MCF 10A (cell line): ENCODE measurements at regions not wholly inside any gene's neighbourhood (a gene's known extent, or its start where the extent isn't known, plus 50 kb on each side); places are given as distances from the start of the nearest gene placed in this dataset.

ENCODE experiments used
- BruUV-seq: library from RNA; stranded (reverse); fragments of 400-500 nt; replicated peaks from 2 replicates; lab custom pipeline; 2021; lab: Mats Ljungman, UMichigan
- CTCF ChIA-PET: fragments of 300-600 bp; sonication (Branson Sonifier 250); formaldehyde crosslinking; extraction: SDS; loops from one replicate; lab custom pipeline; 2021; ENCODE audit warnings: antibody characterized with exemption, inconsistent platforms; lab: Yijun Ruan, JAX
- POLR2A ChIA-PET: fragments of 300-600, 350-650 bp; sonication (Branson Sonifier 250); formaldehyde crosslinking; extraction: SDS; loops from one replicate; lab custom pipeline; 2020; ENCODE audit warnings: antibody characterized with exemption, inconsistent platforms; lab: Yijun Ruan, JAX
- DNase-seq: peaks from one replicate; pipeline ENCODE4 v3.0.0-alpha.2; 2018; ENCODE audit not compliant: unreplicated experiment
- H3K27ac Mint-ChIP-seq: one replicate; pipeline ENCODE4 v1.8.0; 2022; ENCODE audit warnings: mild to moderate bottlenecking, low read depth, mixed read lengths; ENCODE audit not compliant: unreplicated experiment
- H3K27me3 Mint-ChIP-seq: one replicate; pipeline ENCODE4 v1.8.0; 2022; ENCODE audit warnings: mixed read lengths; ENCODE audit not compliant: insufficient read depth, unreplicated experiment
- H3K36me3 Mint-ChIP-seq: one replicate; pipeline ENCODE4 v1.8.0; 2022; ENCODE audit warnings: mild to moderate bottlenecking, moderate library complexity, mixed read lengths; ENCODE audit not compliant: insufficient read depth, unreplicated experiment
- H3K4me1 Mint-ChIP-seq: one replicate; pipeline ENCODE4 v1.8.0; 2022; ENCODE audit warnings: mixed read lengths; ENCODE audit not compliant: insufficient read depth, unreplicated experiment
- H3K4me3 Mint-ChIP-seq: one replicate; pipeline ENCODE4 v1.8.0; 2022; ENCODE audit warnings: mild to moderate bottlenecking, moderate library complexity, mixed read lengths; ENCODE audit not compliant: unreplicated experiment
- H3K9me3 Mint-ChIP-seq: one replicate; pipeline ENCODE4 v1.8.0; 2022; ENCODE audit warnings: mixed read lengths; ENCODE audit not compliant: unreplicated experiment
- CTCF ChIP-seq: fragments of 200-600 bp; IDR thresholded peaks from one replicate; pipeline ENCODE4 v1.8.0; 2022; ENCODE audit warnings: antibody characterized with exemption, mild to moderate bottlenecking; ENCODE audit not compliant: unreplicated experiment
- intact Hi-C: fragments of 100-400 bp; cut with micrococcal nuclease; formaldehyde crosslinking; loops from 2 replicates; pipeline ENCODE4 v1.14.1; 2022

- H3K36me3 Mint-ChIP-seq: no peaks in the 10 kb centered on the region
- TF ChIP-seq CTCF: no peak
- no peak overlapping the region for H3K27ac Mint-ChIP-seq
- ChIA-PET POLR2A (no interaction called here), CTCF (interaction anchor here (0.6 to 0.7 kb wide), 2 partner anchors 14 to 98 kb away, joined by 3 to 5 read pairs; no protein-coding TSS in a partner anchor)
- H3K4me1 Mint-ChIP-seq: no peaks in the 10 kb centered on the region
- H3K27me3 Mint-ChIP-seq: no peaks in the 10 kb centered on the region
- intact Hi-C loops: no loop called here
- H3K4me3 Mint-ChIP-seq: no peak overlapping the region
- H3K9me3 Mint-ChIP-seq: no peaks in the 10 kb centered on the region
- no peak for DNase-seq
- no TSS peak for BruUV-seq
Observed at GRCh38 chr10:110378533-110379108, 73.9 kb upstream of the SMNDC1 start.

- no TSS peak for BruUV-seq
- POLR2A ChIA-PET: interaction anchor here (1.5 kb wide), 1 partner anchor 26 kb away, joined by 3 read pairs; no protein-coding TSS in a partner anchor
- Mint-ChIP-seq H3K4me3 (no peak overlapping the region), H3K27me3 (no peaks in the 10 kb centered on the region), H3K36me3 (no peaks in the 10 kb centered on the region), H3K9me3 (no peaks in the 10 kb centered on the region), H3K4me1 (no peaks in the 10 kb centered on the region), H3K27ac (no peak overlapping the region)
- TF ChIP-seq CTCF: no peak
- CTCF ChIA-PET: interaction anchor here (0.8 kb wide), 1 partner anchor 34 kb away, joined by 4 read pairs; no protein-coding TSS in a partner anchor
- DNase-seq: no peak
- intact Hi-C loops: no loop called here
Observed at GRCh38 chr10:110379831-110380230, 75.1 kb upstream of the SMNDC1 start.

GRCh38 chr10:110380293-110380692 lies 75.6 kb upstream of the SMNDC1 start:
- DNase-seq: no peak
- Mint-ChIP-seq H3K27ac (no peak overlapping the region), H3K4me3 (no peak overlapping the region), H3K9me3 (no peaks in the 10 kb centered on the region), H3K27me3 (no peaks in the 10 kb centered on the region), H3K4me1 (no peaks in the 10 kb centered on the region), H3K36me3 (no peaks in the 10 kb centered on the region)
- no TSS peak for BruUV-seq
- ChIA-PET POLR2A (interaction anchor here (1.5 kb wide), 1 partner anchor 26 kb away, joined by 3 read pairs; no protein-coding TSS in a partner anchor), CTCF (interaction anchor here (0.8 kb wide), 1 partner anchor 35 kb away, joined by 4 read pairs; no protein-coding TSS in a partner anchor)
- intact Hi-C loops: no loop called here
- no peak for TF ChIP-seq CTCF

- BruUV-seq: no TSS peak
- DNase-seq: no peak
- ChIA-PET CTCF (no interaction called here), POLR2A (interaction anchor here (0.5 kb wide), 1 partner anchor 121 kb away, joined by 4 read pairs; no protein-coding TSS in a partner anchor)
- Mint-ChIP-seq H3K36me3 (no peaks in the 10 kb centered on the region), H3K27ac (no peak overlapping the region), H3K4me1 (no peaks in the 10 kb centered on the region), H3K9me3 (no peaks in the 10 kb centered on the region), H3K4me3 (no peak overlapping the region), H3K27me3 (no peaks in the 10 kb centered on the region)
- intact Hi-C loops: no loop called here
- TF ChIP-seq CTCF: no peak
Observed at GRCh38 chr10:110382695-110383094, 78.0 kb upstream of the SMNDC1 start.
